ENCODE measurements at regions not wholly inside any gene's neighbourhood (a gene's known extent, or its start where the extent isn't known, plus 50 kb on each side); places are given as distances from the start of the nearest gene placed in this dataset.
"Not testable (repeated sequence)": the region's sequence is repeated elsewhere in the genome, so short reads cannot be mapped to it uniquely, and the experiment has no call there.

- peaks cover 13% of the 10 kb centered on the region for H3K4me1 ChIP-seq
- peaks cover 28% of the 10 kb centered on the region for H3K27me3 ChIP-seq
- DNase-seq, result no peak
- H3K9me3 ChIP-seq, result no peaks in the 10 kb centered on the region
- TF ChIP-seq CTCF (IDR thresholded peaks at IDR 0.05; ENCODE audit: low read depth, low read length), result no peak
- no peaks in the 10 kb centered on the region for H3K36me3 ChIP-seq
- H3K4me3 ChIP-seq (ENCODE audit: low read depth, low read length), result no peak overlapping the region
Measured at GRCh38 chr10:44258019-44258418, 126.9 kb downstream of the CXCL12 start.

GRCh38 chr10:44253769-44254462 is 131.0 kb downstream of the CXCL12 start:
- no peak overlapping the region for H3K4me3 ChIP-seq (ENCODE audit: low read depth, low read length)
- no peak for TF ChIP-seq CTCF (IDR thresholded peaks at IDR 0.05; ENCODE audit: low read depth, low read length)
- H3K9me3 ChIP-seq, result no peaks in the 10 kb centered on the region
- peaks cover under 1% of the 10 kb centered on the region; the same call in 1 of the 2 replicates for H3K27me3 ChIP-seq
- peak; percentile 39 for DNase-seq
- no peaks in the 10 kb centered on the region for H3K36me3 ChIP-seq
- H3K4me1 ChIP-seq, result no peaks in the 10 kb centered on the region

- H3K9me3 ChIP-seq; H3K4me3 ChIP-seq (ENCODE audit: low read depth, low read length); H3K4me1 ChIP-seq; H3K36me3 ChIP-seq; DNase-seq; H3K27me3 ChIP-seq: not testable (repeated sequence)
Measured at GRCh38 chr10:44252631-44253030, 132.3 kb downstream of the CXCL12 start.

GRCh38 chr10:44249933-44250332 is 135.0 kb downstream of the CXCL12 start:
- not testable (repeated sequence) for H3K36me3 ChIP-seq; H3K27me3 ChIP-seq; DNase-seq; H3K4me3 ChIP-seq (ENCODE audit: low read depth, low read length); H3K4me1 ChIP-seq; H3K9me3 ChIP-seq

- Histone ChIP-seq H3K9me3 (no peaks in the 10 kb centered on the region), H3K27me3 (no peaks in the 10 kb centered on the region), H3K36me3 (no peaks in the 10 kb centered on the region), H3K4me1 (no peaks in the 10 kb centered on the region), H3K4me3 (ENCODE audit: low read depth, low read length) (no peak overlapping the region)
- no peak for TF ChIP-seq CTCF (IDR thresholded peaks at IDR 0.05; ENCODE audit: low read depth, low read length)
- DNase-seq, result no peak
Measured at GRCh38 chr10:44249490-44249889, 135.4 kb downstream of the CXCL12 start.

- H3K4me1 ChIP-seq; DNase-seq; H3K9me3 ChIP-seq; H3K36me3 ChIP-seq; H3K27me3 ChIP-seq; H3K4me3 ChIP-seq (ENCODE audit: low read depth, low read length): not testable (repeated sequence)
Measured at GRCh38 chr10:44246700-44247099, 138.2 kb downstream of the CXCL12 start.

- H3K9me3 ChIP-seq; DNase-seq; H3K27me3 ChIP-seq; H3K4me3 ChIP-seq (ENCODE audit: low read depth, low read length); H3K36me3 ChIP-seq; H3K4me1 ChIP-seq: not testable (repeated sequence)
Measured at GRCh38 chr10:44246287-44246686, 138.6 kb downstream of the CXCL12 start.

GRCh38 chr10:44245601-44245938 is 139.3 kb downstream of the CXCL12 start:
- Histone ChIP-seq H3K4me1 (no peaks in the 10 kb centered on the region), H3K9me3 (no peaks in the 10 kb centered on the region), H3K4me3 (ENCODE audit: low read depth, low read length) (no peak overlapping the region), H3K27me3 (no peaks in the 10 kb centered on the region), H3K36me3 (no peaks in the 10 kb centered on the region)
- TF ChIP-seq CTCF (IDR thresholded peaks at IDR 0.05; ENCODE audit: low read depth, low read length), result no peak
- DNase-seq, result no peak
